Psoas muscle (tissue), 7 donors: ENCODE measurements at regions not wholly inside any gene's neighbourhood (a gene's known extent, or its start where the extent isn't known, plus 50 kb on each side); places are given as distances from the start of the nearest gene placed in this dataset.

Source experiments
- ATAC-seq, 4 donors: fragments of 200-7000 bp; cut with Tn5 transposase; one replicate each; pipeline ENCODE4 v1.9.1; 2020; ENCODE audit warnings: moderate library complexity in 3 of 4, mild to moderate bottlenecking in 2 of 4
- DNase-seq, 2 donors: peaks; one replicate each; pipeline ENCODE4 v3.0.0-alpha.2; 2020
- H3K27ac ChIP-seq: fragments of 200-600 bp; one replicate; pipeline ENCODE4 v1.8.0; 2022
- H3K27me3 ChIP-seq, 3 donors: fragments of 200-600 bp in 1 of 3; one replicate each; pipeline versions ENCODE4 v1.6.1 to v1.8.0; 2013 to 2022; ENCODE audit warnings: low read length in 2 of 3, mild to moderate bottlenecking in 2 of 3, moderate library complexity in 1 of 3; ENCODE audit not compliant: insufficient read depth in 3 of 3
- H3K36me3 ChIP-seq, 2 donors: fragments of 200-600 bp in 1 of 2; one replicate each; pipeline versions ENCODE4 v1.6.1 to v1.8.0; 2013 to 2022; ENCODE audit warnings: low read depth in 1 of 2, mild to moderate bottlenecking in 1 of 2, moderate library complexity in 1 of 2; ENCODE audit not compliant: insufficient read depth in 1 of 2
- H3K4me1 ChIP-seq: fragments of 200-600 bp; one replicate; pipeline ENCODE4 v1.8.0; 2022
- H3K4me3 ChIP-seq: fragments of 200-600 bp; one replicate; pipeline ENCODE4 v1.8.0; 2022; ENCODE audit warnings: mild to moderate bottlenecking
- H3K9me3 ChIP-seq: fragments of 200-600 bp; one replicate; pipeline ENCODE4 v1.8.0; 2022
- WGBS, 3 donors: extraction: QIAGEN DNeasy Blood & Tissue Kit; methylation state at CpG; one replicate each; pipeline versions ENCODE4 v1.1.6 to v1.1.7; 2013; 5-methylcytosine and 5-hydroxymethylcytosine counted together
- intact Hi-C, 2 donors: fragments of 100-400 bp; cut with DNase I; formaldehyde crosslinking; loops; one replicate each; pipeline versions ENCODE4 v1.11.0 to v1.14.2; 2022
- TF ChIP-seq, protein P1 (sequence below): fragments of 200-600 bp; IDR thresholded peaks from one replicate; pipeline ENCODE4 v1.8.0; 2022; ENCODE audit warnings: antibody characterized with exemption
- donor health status: healthy with polysubstance abuse.
- donor health status: DM: no; HTN: no; CAD: no; lungs with moderate emphysema.
- donor health status: Bipolar disorder and iron deficiency.
- donor health status: healthy.
- donor health status: DM: yes; HTN: yes; CAD: no.
- donor health status: DM: no; HTN: no; CAD: no.
- donor health status: DM: yes; HTN: yes; CAD: no.

- no peak overlapping the region for H3K27ac ChIP-seq
- H3K27me3 ChIP-seq = peaks cover 0 to 15% (median 0%) of the 10 kb centered on the region in 3 donors
- TF ChIP-seq, protein P1, sequence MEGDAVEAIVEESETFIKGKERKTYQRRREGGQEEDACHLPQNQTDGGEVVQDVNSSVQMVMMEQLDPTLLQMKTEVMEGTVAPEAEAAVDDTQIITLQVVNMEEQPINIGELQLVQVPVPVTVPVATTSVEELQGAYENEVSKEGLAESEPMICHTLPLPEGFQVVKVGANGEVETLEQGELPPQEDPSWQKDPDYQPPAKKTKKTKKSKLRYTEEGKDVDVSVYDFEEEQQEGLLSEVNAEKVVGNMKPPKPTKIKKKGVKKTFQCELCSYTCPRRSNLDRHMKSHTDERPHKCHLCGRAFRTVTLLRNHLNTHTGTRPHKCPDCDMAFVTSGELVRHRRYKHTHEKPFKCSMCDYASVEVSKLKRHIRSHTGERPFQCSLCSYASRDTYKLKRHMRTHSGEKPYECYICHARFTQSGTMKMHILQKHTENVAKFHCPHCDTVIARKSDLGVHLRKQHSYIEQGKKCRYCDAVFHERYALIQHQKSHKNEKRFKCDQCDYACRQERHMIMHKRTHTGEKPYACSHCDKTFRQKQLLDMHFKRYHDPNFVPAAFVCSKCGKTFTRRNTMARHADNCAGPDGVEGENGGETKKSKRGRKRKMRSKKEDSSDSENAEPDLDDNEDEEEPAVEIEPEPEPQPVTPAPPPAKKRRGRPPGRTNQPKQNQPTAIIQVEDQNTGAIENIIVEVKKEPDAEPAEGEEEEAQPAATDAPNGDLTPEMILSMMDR = no peak
- no peak for DNase-seq
- H3K9me3 ChIP-seq = no peaks in the 10 kb centered on the region
- intact Hi-C loops = no loop called here
- 70 to 74% (median 71%) methylated on average over 9 of the region's 9 CpGs for WGBS, 3 donors
- H3K36me3 ChIP-seq = no peaks in the 10 kb centered on the region
- no peak overlapping the region for H3K4me3 ChIP-seq
- H3K4me1 ChIP-seq = no peaks in the 10 kb centered on the region
- ATAC-seq = no peak
Measured at GRCh38 chr15:70443486-70444273, 319.7 kb downstream of the UACA start.

GRCh38 chr15:70442616-70443321 is 320.6 kb downstream of the UACA start:
- Histone ChIP-seq H3K9me3 (no peaks in the 10 kb centered on the region), H3K27ac (no peak overlapping the region), H3K27me3 (peaks cover 0 to 15% (median 0%) of the 10 kb centered on the region in 3 donors), H3K4me3 (no peak overlapping the region), H3K4me1 (no peaks in the 10 kb centered on the region), H3K36me3 (no peaks in the 10 kb centered on the region)
- WGBS, 3 donors = 85 to 90% (median 89%) methylated on average over 13 of the region's 13 CpGs
- ATAC-seq (no peak), DNase-seq (no peak)
- TF ChIP-seq, protein P1 = no peak
- intact Hi-C loops = no loop called here

- WGBS, 3 donors = 76 to 80% (median 78%) methylated on average over 13 of the region's 13 CpGs
- TF ChIP-seq, protein P1 = no peak
- ATAC-seq = no peak
- peaks cover 0 to 15% (median 0%) of the 10 kb centered on the region in 3 donors for H3K27me3 ChIP-seq
- intact Hi-C loops = no loop called here
- H3K9me3 ChIP-seq = no peaks in the 10 kb centered on the region
- no peak overlapping the region for H3K4me3 ChIP-seq
- no peak for DNase-seq
- H3K27ac ChIP-seq = no peak overlapping the region
- H3K4me1 ChIP-seq = no peaks in the 10 kb centered on the region
- H3K36me3 ChIP-seq = no peaks in the 10 kb centered on the region
Measured at GRCh38 chr15:70442211-70442610, 321.1 kb downstream of the UACA start.

- no peaks in the 10 kb centered on the region for H3K9me3 ChIP-seq
- TF ChIP-seq, protein P1 = no peak
- intact Hi-C loops = no loop called here
- H3K36me3 ChIP-seq = no peaks in the 10 kb centered on the region
- no peak overlapping the region for H3K4me3 ChIP-seq
- ATAC-seq (no peak), DNase-seq (no peak)
- WGBS, 3 donors = 91 to 96% (median 94%) methylated on average over 10 of the region's 10 CpGs
- no peaks in the 10 kb centered on the region for H3K4me1 ChIP-seq
- H3K27me3 ChIP-seq = peaks cover 0 to 15% (median 0%) of the 10 kb centered on the region in 3 donors
- H3K27ac ChIP-seq = no peak overlapping the region
Measured at GRCh38 chr15:70440416-70441138, 322.8 kb downstream of the UACA start.
